NCI-H526 treated with DMSO at 0.1 percent for 48 hours (cell line): ENCODE measurements at regions not wholly inside any gene's neighbourhood (a gene's known extent, or its start where the extent isn't known, plus 50 kb on each side); places are given as distances from the start of the nearest gene placed in this dataset.
"Not testable (repeated sequence)": the region's sequence is repeated elsewhere in the genome, so short reads cannot be mapped to it uniquely, and the experiment has no call there.

ENCODE experiments used
- DNase-seq: peaks from one replicate; lab custom pipeline; 2025; lab: John Stamatoyannopoulos, UW

- DNase-seq: no peak
These were observed 466.4 kb downstream of the MED13L start for GRCh38 chr12:115811045-115811444.

GRCh38 chr12:115810122-115810901, 467.2 kb downstream of the MED13L start:
- DNase-seq: no peak

DNA sequence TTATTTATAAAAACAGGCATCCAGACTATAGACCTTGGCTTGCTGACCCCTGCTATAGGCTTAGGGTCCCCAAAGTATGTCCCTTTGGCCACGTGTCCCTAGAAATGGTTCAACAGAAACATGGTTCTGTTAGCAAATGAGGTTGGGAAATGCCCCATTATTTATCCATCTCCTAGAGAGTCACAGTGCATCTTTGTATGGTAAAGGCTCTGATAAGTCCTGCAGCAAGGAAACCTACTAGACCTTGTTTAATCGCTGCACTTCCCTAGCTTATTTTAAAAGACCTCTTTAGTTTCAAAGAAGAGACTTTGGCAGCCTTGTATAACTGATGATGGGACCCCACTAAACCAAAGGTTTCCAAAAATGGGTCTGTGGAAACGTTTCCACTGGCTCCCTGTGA, 471.5 kb downstream of the MED13L start:
- DNase-seq: no peak

GRCh38 chr12:115802767-115803166, 474.7 kb downstream of the MED13L start:
- DNase-seq: no peak

DNA sequence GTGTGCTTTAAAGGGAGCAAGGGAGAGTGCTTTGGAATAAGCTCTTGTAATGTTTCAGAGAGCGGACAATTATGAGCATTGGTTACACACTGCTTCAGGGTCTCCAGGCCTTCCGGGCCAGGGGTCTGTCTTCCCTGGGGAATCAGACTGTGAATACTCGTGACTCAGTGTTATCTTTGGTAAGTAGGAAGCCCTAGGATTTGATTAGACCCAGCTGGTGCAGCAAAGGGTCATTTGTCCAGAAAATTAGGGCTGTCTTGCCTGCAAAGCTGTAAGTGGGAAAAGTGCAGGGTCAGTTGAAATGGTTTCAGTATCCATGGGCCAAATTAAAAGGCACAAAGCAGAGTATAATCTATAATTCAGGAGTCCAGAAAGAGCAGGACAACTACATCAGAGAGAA, 475.6 kb downstream of the MED13L start:
- no peak for DNase-seq

- no peak for DNase-seq
These were observed 477.9 kb downstream of the MED13L start for GRCh38 chr12:115799610-115800009.

DNA sequence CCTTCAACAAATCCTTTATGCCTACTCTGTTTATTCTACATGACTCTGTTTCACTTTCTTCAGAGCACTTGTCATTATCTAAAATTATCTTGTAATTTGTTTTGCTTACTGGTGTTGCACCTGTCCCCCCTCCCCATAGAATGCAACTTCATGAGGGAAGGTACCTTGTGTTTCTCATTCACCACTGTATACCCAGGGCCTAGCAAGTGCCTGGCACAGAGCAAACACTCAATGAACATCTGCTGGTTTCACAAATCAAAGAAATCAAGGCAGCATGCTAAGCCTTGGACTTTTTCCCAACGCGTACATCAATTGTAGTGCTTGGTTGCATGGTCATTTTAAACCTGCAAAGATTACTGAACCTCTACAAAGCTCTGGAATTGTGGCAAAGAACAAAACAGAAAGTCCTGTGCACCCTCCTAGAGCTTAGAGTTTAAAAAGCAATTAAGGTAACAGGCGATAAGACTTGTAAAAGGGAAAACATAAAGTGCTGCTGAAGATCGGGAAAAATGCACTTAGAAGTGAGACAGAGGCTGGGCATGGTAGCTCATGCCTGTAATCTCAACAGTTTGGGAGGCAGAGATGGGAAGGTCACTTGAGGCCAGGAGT, 479.1 kb downstream of the MED13L start:
- DNase-seq: no peak

- no peak for DNase-seq
These were observed 482.8 kb downstream of the MED13L start for GRCh38 chr12:115794659-115795081.

DNA sequence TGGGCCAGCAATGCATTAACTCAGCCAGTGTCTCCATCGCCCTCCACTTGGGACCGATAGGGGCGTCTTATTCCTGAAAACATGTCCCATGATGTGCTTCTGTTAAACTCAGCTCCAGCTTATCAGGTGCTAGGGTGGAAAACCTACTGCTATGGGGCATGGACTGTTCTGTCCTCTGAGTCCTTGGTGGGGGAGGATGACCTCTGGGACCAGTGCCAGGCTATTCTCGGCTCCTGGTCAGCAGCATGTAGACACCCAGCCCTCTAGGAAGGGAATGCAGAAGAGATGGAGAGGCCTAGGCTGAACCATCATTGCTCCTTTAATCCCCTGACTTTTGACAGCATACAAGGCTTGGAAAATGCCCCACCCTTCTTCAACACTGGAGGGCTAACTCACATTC, 486.2 kb downstream of the MED13L start:
- no peak for DNase-seq

GRCh38 chr12:115790526-115790925, 487.0 kb downstream of the MED13L start:
- DNase-seq: no peak

GRCh38 chr12:115786490-115786889, 491.0 kb downstream of the MED13L start:
- not testable (repeated sequence) for DNase-seq

GRCh38 chr12:115785548-115785947, 491.9 kb downstream of the MED13L start:
- no peak for DNase-seq

DNA sequence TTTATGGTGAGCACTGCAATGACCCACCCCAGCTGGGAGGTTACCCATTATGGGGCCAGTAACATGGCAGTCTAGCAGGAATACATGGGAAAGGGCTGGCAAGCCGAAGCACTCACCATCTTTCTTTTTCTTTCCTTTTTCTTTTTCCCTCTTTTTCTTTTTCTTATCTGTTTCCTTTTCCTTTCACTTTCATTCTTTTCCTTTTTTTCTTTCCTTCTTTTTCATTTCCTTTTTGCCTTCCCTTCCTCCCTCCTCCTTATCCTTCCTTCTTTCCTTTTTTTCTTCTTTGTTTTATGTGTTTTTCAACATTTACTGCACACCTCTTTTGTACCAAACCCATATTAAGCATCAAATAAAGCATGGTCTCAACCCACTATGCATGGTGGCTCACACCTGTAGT, 501.1 kb downstream of the MED13L start:
- no peak for DNase-seq

- no peak for DNase-seq
These were observed 503.2 kb downstream of the MED13L start for GRCh38 chr12:115774148-115774895.

DNA sequence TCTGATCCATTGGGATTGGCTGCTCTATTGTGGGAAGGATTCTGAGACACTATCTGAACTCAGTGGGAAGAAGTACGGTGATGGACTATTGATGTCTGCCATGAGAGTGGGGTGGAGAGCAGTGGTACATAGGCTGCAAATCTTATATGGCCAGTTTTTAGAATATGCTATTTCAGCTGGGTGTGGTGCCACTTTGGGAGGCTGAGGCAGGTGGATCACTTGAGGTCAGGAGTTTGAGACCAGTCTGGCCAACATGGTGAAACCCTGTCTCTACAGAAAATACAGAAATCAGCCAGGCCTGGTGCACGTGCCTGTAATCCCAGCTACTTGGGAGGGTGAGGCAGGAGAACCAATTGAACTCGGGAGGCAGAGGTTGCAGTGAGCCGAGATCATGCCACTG, 505.9 kb downstream of the MED13L start:
- DNase-seq: no peak

DNA sequence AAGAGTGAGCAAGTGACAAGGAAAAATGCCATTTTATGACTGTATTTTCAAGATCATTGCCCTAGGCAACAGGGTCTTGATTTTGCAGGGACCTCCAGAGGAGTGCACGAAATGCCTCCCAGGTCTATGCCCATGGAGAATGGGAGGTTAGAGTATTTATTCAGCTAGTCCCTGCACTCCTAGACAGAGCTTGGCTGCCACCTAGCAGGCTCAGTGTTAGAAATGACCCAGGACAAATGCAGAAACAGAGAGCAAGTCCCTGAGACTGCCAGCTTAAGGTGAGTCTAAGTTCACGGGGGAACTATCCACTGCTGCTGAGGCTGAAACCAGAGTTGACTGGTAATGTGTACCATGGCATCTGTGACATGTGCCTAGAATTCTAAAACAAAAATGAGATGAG, 506.4 kb downstream of the MED13L start:
- peak; percentile 2 for DNase-seq

- no peak for DNase-seq
These were observed 506.9 kb downstream of the MED13L start for GRCh38 chr12:115770643-115771042.

DNA sequence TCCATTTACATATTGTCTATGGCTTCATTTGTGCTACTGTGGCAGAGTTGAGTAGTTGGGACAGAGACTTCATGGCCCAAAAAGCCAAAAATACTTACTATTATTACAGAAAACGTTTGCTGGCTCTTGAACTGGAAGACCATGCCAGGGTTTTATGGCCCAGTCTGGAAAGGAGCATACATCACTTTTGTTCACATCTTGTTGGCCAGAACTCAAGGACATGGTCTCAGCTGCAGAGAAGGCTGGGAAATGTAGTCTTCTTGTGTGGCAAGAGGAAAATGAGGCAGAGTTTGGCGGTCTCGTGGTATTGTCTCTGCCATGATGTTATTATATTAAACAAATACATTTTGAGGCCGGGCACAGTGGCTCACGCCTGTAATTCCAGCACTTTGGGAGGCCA, 509.6 kb downstream of the MED13L start:
- DNase-seq: no peak

- no peak for DNase-seq
These were observed 513.4 kb downstream of the MED13L start for GRCh38 chr12:115763982-115764621.

- DNase-seq: no peak
These were observed 514.1 kb downstream of the MED13L start for GRCh38 chr12:115763376-115763775.

- no peak for DNase-seq
These were observed 514.6 kb downstream of the MED13L start for GRCh38 chr12:115762936-115763335.

- DNase-seq: no peak
These were observed 515.7 kb downstream of the MED13L start for GRCh38 chr12:115761784-115762183.

GRCh38 chr12:115760231-115760630, 517.3 kb downstream of the MED13L start:
- no peak for DNase-seq
